Chondrocyte (in vitro differentiated cells): ENCODE measurements at regions not wholly inside any gene's neighbourhood (a gene's known extent, or its start where the extent isn't known, plus 50 kb on each side); places are given as distances from the start of the nearest gene placed in this dataset.
"Not testable (repeated sequence)": the region's sequence is repeated elsewhere in the genome, so short reads cannot be mapped to it uniquely, and the experiment has no call there.

Experiments
- DNase-seq: peaks from one replicate; pipeline ENCODE4 v3.0.0; 2021; ENCODE audit warnings: mixed read lengths, low spot score
- H3K27ac Mint-ChIP-seq: one replicate; pipeline ENCODE4 v1.8.0; 2021; ENCODE audit warnings: mild to moderate bottlenecking, moderate library complexity, mixed read lengths; ENCODE audit not compliant: unreplicated experiment
- H3K27me3 Mint-ChIP-seq: 2 replicates; pipeline ENCODE4 v1.8.0; 2021; ENCODE audit warnings: low read depth, mixed read lengths
- H3K36me3 Mint-ChIP-seq: 2 replicates; pipeline ENCODE4 v1.8.0; 2021; ENCODE audit warnings: low read depth, mixed read lengths
- H3K4me1 Mint-ChIP-seq: 2 replicates; pipeline ENCODE4 v1.8.0; 2021; ENCODE audit warnings: low read depth, mild to moderate bottlenecking, mixed read lengths
- H3K4me3 Mint-ChIP-seq: one replicate; pipeline ENCODE4 v1.8.0; 2021; ENCODE audit warnings: mild to moderate bottlenecking, moderate library complexity, mixed read lengths; ENCODE audit not compliant: unreplicated experiment
- H3K9me3 Mint-ChIP-seq: 2 replicates; pipeline ENCODE4 v1.8.0; 2021; ENCODE audit warnings: low read depth, mixed read lengths
- TF ChIP-seq, protein P1 (sequence below): fragments of 200-600 bp; sonication (generic); IDR thresholded peaks from 2 replicates; pipeline ENCODE4 v1.5.0; 2021; ENCODE audit warnings: antibody characterized with exemption, mild to moderate bottlenecking, moderate library complexity

DNA sequence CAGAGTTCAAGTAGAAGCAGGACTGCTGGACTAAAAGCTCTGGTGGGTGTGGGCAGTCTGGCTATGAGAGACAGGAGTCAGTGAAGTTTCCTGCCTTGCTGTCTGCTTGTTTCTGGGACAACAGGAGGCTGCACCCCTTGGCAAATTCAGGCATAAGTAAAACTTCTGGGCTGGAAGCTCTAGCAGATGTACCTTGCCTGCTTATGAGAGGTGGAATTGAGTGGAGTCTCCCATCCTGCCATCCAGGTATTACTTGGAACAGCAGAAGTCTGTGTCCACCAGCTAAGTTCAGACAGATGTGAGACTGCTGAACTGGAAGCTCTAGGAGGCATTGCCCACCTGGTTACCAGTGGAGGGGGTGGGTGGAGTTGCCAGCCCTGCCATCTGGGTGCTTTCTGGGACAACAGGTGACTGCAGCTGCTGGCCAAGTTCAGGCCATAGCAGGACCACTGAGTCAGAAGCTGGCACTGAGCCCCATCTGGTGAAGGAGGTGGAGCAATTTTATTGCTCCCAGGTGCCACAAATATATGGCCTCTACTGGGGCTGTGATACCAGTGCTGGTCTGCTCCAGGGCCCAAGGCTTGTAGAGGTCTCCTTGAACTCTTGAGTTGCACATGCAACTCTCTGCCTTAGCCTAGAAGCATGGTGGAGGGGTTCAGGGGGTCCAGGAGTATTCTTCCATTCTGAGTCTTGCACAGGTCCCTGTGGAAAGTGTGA is 199.4 kb upstream of the FN1 start:
- peak overlapping the region; percentile 1 for H3K27ac Mint-ChIP-seq
- H3K27me3 Mint-ChIP-seq = no peaks in the 10 kb centered on the region
- TF ChIP-seq, protein P1, sequence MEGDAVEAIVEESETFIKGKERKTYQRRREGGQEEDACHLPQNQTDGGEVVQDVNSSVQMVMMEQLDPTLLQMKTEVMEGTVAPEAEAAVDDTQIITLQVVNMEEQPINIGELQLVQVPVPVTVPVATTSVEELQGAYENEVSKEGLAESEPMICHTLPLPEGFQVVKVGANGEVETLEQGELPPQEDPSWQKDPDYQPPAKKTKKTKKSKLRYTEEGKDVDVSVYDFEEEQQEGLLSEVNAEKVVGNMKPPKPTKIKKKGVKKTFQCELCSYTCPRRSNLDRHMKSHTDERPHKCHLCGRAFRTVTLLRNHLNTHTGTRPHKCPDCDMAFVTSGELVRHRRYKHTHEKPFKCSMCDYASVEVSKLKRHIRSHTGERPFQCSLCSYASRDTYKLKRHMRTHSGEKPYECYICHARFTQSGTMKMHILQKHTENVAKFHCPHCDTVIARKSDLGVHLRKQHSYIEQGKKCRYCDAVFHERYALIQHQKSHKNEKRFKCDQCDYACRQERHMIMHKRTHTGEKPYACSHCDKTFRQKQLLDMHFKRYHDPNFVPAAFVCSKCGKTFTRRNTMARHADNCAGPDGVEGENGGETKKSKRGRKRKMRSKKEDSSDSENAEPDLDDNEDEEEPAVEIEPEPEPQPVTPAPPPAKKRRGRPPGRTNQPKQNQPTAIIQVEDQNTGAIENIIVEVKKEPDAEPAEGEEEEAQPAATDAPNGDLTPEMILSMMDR = no peak
- peaks cover 57% of the 10 kb centered on the region for H3K36me3 Mint-ChIP-seq
- H3K4me1 Mint-ChIP-seq = peaks cover 34% of the 10 kb centered on the region
- no peak for DNase-seq
- no peak overlapping the region for H3K4me3 Mint-ChIP-seq
- H3K9me3 Mint-ChIP-seq = peaks cover 67% of the 10 kb centered on the region

DNA sequence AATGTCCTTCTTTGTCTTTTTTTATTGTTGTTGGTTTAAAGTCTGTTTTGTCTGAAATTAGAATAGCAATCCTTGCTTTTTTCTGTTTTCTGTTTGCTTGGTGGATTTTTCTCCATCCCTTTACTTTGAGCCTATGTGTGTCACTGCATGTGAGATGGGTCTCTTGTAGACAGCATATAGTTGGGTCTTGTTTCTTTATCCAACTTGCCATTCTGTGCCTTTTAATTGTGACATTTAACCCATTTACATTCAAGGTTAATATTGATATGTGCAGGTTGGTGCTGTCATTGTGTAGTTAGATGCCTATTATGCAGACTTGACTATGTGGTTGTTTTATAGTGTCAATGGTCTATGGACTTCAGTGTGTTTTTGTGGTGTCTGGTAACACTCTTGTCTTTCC is 197.5 kb upstream of the FN1 start:
- Mint-ChIP-seq H3K27ac (no peak overlapping the region), H3K36me3 (peaks cover 45% of the 10 kb centered on the region), H3K27me3 (no peaks in the 10 kb centered on the region), H3K9me3 (peaks cover 61% of the 10 kb centered on the region), H3K4me3 (no peak overlapping the region), H3K4me1 (peaks cover 32% of the 10 kb centered on the region)
- TF ChIP-seq, protein P1 = no peak
- DNase-seq = no peak

DNA sequence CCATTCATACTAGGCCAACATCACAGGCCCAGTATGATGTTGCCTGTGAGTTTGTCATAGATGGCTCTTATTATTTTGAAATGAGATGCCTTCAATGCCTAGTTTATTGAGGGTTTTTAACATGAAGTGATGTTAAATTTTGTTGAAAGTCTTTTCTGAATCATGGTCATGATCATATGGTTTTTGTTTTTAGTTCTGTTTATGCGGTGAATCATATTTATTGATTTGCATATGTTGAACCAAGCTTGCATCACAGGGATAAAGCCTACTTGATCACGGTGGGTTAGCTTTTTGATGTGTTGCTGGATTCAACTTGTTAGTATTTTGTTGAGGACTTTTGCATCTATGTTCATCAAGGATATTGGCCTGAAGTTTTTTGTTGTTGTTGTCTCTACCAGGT is 195.8 kb upstream of the FN1 start:
- H3K27ac Mint-ChIP-seq = no peak overlapping the region
- H3K9me3 Mint-ChIP-seq = peaks cover 55% of the 10 kb centered on the region
- H3K4me1 Mint-ChIP-seq = peaks cover 30% of the 10 kb centered on the region
- TF ChIP-seq, protein P1 = no peak
- H3K36me3 Mint-ChIP-seq = peaks cover 42% of the 10 kb centered on the region
- no peak overlapping the region for H3K4me3 Mint-ChIP-seq
- no peak for DNase-seq
- H3K27me3 Mint-ChIP-seq = no peaks in the 10 kb centered on the region

DNA sequence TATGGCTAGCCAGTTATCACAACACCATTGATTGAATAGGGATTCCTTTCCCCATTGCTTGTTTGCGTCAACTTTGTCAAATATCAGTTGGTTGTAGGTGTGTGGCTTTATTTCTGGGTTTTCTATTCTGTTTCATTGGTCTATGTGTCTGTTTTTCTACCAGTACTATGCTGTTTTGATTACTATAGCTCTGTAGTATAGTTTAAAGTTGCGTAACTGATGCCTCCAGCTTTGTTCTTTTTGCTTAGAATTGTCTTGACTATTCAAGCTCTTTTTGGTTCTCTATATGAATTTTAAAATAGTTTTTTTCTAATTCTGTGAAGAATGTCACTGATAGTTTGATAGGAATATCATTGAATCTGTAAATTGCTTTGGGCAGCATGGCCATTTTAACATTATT is 194.9 kb upstream of the FN1 start:
- Mint-ChIP-seq H3K36me3 (peaks cover 40% of the 10 kb centered on the region), H3K9me3 (peaks cover 52% of the 10 kb centered on the region), H3K4me1 (peaks cover 31% of the 10 kb centered on the region)
- not testable (repeated sequence) for H3K27ac Mint-ChIP-seq, DNase-seq, H3K27me3 Mint-ChIP-seq, H3K4me3 Mint-ChIP-seq

DNA sequence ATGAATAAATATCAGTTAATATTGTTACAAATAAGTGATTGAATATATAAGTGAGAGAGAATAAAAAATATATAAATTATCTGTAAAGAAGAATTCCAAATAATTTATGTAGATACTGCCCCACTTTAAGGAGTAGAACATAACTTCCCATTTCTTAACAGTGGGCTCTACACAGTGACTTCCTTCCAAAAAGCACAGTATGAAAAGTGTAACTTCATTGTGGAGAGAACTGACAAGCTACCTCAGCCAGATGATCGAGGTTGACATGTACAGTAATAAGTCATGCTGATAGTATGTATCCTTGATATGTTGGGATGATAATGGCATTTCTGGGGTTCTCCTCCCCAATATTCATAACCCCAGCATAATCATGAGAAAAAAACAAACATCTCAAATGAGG is 191.9 kb upstream of the FN1 start:
- peak overlapping the region; percentile 84 for H3K27ac Mint-ChIP-seq
- peaks cover 57% of the 10 kb centered on the region for H3K4me1 Mint-ChIP-seq

More for the DNA sequence above, 191.9 kb upstream of the FN1 start:
- Mint-ChIP-seq H3K36me3 (peaks cover 24% of the 10 kb centered on the region), H3K27me3 (no peaks in the 10 kb centered on the region), H3K4me3 (no peak overlapping the region), H3K9me3 (peaks cover 34% of the 10 kb centered on the region)
- DNase-seq = no peak
- TF ChIP-seq, protein P1 = no peak
